ENCODE measurements at regions not wholly inside any gene's neighbourhood (a gene's known extent, or its start where the extent isn't known, plus 50 kb on each side); places are given as distances from the start of the nearest gene placed in this dataset.

GRCh38 chr2:136613096-136613495, 152.2 kb upstream of the THSD7B start:
- no peak for TF ChIP-seq CTCF (IDR thresholded peaks at IDR 0.05; ENCODE audit: insufficient read depth, low read length)
- no peak for TF ChIP-seq POLR2AphosphoS5 (IDR thresholded peaks at IDR 0.05; ENCODE audit: low read depth)
- TF ChIP-seq GABPA (IDR thresholded peaks at IDR 0.05; ENCODE audit: low read depth): no peak
- TF ChIP-seq REST (IDR thresholded peaks at IDR 0.05; ENCODE audit: insufficient replicate concordance, low read depth): no peak
- no peak for TF ChIP-seq SPI1 (IDR thresholded peaks at IDR 0.05; ENCODE audit: borderline replicate concordance, low read depth)
